Fibroblast of skin of back (primary cell): ENCODE measurements at regions not wholly inside any gene's neighbourhood (a gene's known extent, or its start where the extent isn't known, plus 50 kb on each side); places are given as distances from the start of the nearest gene placed in this dataset.
"Not testable (repeated sequence)": the region's sequence is repeated elsewhere in the genome, so short reads cannot be mapped to it uniquely, and the experiment has no call there.

Source experiments
- DNase-seq: peaks from one replicate; pipeline ENCODE4 v3.0.0-alpha.2; 2013

DNA sequence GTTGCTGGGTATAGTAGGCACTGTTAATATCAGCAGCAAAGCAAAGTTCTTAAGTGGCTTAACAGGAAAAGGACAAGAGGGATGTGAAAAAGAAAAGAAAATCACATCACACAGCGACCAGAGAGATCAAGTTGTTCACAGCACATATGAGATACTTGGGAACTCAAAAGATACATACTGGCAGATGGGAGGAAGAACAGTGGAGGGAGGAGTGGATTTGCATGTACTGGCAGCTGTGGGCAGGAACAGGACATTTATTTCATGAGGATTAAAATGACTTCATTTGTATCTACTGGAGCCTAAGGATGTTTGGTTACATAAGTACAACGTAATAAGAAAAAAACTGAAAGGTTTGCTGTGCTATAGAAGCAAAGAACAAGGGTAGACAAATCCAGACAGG lies 136.5 kb upstream of the IFNG-AS1 start:
- no peak for DNase-seq

DNA sequence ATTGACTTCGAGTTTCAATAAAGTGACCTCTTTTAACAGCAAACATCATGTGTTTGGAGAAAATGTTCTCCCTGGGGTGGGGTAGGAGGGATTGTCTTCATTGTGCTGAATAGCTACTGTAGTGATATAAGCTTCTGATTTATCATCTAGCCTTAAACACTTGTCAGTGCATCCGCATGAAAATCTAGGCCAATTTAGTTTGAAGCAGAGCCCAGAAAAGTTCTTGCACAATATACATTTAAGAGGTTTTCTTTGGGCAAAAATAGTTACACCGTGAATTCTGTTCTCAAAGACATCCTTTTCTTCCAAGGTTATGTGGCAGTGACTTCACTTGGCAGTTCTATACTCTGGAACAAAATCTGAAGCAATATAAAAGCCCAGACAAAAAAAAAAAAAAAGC lies 136.0 kb upstream of the IFNG-AS1 start:
- no peak for DNase-seq

DNA sequence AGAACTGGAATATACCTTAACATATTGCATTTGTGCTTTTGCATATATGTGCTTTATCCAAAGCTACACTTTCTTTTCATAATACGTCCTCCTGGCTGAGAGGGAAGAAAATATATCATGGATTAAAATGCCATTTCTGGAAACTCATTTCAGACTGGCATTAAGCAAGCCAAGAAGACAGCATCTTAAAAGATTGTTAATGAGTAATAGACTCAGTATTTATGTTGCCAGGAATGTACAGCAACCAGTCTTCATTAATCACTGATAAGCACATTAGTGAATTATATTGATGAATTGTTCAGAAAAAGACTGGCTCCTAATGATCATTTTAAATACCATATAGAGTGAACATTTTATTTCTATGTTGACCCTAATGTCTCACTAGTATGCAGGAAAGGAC lies 134.9 kb upstream of the IFNG-AS1 start:
- no peak for DNase-seq

DNA sequence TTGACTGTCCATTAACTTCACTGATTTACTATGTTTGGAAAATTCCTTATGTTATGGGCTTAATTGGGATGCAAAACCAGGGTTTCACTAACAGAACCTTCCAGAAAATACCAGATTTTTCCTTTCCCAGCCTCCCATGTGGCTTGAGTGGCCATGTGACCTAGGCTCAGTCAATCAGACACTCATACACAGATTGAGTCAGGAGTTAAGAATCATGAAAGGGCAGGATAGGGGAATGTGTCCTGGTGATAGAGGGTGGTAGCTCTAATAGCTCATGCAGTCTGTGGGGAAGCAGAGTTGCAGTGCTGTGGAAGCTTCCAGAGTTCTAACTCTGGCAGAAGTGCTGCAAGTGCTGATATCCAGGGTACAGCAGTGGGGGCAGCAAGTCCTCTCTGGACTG lies 134.1 kb upstream of the IFNG-AS1 start:
- DNase-seq = peak; percentile 17

DNA sequence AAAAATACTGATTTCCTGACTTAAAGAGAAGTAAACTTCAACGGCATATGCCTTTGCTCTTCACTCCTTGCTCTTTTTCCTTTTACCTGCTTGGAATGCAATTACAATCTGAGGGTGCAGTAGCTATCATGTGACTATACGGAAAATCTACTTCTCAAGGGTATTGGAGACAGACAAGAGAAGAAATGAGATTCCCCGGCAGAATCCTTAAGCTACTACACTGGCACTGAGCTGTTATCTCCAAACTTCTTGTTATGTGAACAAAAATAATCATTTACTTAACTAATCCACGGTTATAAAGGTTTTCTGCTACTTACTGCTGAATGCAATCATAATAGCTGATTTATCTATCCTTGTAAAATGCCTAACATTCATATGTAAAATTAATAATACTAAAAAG lies 118.0 kb upstream of the IFNG-AS1 start:
- DNase-seq = no peak

DNA sequence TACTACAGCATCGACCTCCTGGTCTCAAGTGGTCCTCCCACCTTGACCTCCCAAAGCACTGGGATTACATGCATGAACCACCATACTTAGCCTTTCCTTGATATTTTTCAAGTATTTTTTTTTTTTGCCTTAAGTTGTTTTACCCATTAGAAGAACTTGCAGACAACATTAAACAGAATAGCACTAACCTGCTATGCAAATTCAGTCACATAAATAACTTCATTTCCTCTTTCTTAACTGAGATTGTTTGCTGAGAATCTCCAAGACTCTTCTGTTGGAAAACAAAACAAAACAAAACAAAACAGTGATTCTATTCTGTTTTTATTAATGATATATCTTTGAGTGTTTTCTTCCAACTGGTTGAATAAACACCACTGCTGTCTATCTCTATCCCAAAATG lies 115.9 kb upstream of the IFNG-AS1 start:
- DNase-seq = no peak

DNA sequence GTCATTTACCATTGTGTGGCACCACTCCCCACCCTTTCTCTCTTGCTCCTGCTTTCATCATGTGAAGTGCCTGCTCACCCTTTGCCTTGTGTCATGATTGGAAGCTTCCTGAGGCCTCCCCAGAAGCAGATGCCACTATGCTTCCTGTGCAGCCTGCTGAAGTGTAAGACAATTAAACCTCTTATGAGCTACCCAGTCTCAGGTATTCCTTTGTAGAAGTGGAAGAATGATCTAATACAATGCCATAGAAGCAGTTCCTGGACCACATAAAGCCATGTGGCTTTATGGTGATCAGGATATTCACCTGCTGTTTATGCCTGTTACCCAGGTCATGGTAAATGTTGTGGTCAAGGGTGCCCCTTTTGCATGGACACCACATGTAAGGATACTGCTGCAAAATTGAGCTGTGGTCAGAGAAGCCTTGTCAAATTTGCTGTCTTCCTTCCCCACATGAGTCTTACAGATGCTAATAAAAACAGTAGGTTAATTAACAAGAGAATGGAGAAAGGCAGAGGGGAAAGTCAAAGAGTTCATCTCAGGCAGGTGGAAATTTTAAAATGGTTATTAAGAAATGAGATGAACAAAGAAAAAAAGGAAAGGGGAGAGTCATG lies 112.8 kb upstream of the IFNG-AS1 start:
- no peak for DNase-seq

DNA sequence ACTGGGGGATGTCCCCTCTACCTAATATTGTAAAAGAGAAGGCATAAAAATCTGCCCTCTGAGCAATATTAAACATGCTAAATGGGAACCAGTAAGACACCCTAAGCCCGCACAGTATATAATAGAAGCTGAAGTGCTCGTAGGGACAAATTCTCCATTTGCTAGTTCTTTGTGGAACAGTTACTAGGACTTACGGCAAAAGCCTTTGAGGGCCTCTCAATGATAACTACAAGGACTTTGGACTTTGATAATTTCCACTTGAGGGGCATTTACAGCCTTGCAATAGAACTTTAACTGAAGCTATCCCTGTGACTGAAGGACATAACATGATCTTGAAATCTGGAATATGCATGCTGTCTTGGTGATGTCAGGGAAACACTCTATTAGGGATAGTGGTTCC lies 111.5 kb upstream of the IFNG-AS1 start:
- DNase-seq = no peak

DNA sequence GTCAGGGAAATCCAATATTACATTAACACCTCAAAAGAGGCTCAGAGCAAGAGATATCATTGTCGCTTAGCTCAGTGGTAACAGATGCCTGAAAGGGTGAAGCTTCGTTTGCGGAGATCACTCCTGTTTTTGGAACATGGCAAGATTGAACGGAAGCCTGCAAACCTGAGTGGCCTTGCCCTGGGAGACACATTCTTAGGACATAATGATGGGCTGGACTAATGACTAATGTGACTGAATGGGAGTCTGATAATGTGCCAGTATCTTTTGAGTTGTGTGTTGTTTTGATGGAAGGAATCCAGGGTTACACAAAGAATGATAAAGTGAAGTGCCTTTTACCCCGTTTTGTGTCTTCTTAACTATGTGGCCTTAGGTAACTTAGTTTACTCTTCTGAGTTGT lies 109.3 kb upstream of the IFNG-AS1 start:
- no peak for DNase-seq

DNA sequence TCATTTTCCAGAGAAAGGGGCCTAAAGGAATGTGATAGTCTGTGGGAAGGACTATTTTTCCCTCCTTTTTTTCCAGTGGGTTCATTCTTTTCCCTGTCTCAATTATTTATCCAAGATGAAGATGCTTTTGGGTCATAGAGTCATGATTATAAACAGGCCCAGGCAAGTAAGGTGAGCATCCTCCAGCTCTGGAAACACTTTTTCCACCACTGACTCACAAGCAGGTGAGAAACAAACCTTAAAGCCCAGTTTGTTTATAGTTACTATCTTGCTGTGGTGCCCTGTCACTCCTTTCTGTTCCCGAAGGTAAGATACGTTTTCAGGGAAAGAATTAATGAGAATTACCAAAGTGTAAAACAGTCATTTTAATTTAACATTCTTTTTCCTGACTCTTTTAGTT lies 107.7 kb upstream of the IFNG-AS1 start:
- no peak for DNase-seq

DNA sequence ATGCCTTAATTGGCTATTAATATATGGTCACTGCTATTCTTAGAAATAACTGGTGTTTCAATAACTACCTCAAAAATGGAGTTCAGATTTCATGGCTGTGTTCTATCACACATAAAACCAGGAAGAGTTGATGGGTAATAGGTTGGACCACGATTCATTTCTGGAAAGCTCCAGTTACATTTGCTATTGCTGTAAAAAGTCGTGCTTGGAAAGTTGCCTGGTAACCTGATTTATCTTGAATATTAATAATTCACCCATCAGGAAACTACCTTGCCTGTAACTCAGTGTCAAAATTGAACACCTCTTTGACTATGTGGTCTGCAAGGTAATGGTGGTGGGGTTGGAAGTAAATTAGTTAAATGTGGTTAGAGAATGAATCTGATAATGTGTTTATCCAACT lies 104.7 kb upstream of the IFNG-AS1 start:
- no peak for DNase-seq

DNA sequence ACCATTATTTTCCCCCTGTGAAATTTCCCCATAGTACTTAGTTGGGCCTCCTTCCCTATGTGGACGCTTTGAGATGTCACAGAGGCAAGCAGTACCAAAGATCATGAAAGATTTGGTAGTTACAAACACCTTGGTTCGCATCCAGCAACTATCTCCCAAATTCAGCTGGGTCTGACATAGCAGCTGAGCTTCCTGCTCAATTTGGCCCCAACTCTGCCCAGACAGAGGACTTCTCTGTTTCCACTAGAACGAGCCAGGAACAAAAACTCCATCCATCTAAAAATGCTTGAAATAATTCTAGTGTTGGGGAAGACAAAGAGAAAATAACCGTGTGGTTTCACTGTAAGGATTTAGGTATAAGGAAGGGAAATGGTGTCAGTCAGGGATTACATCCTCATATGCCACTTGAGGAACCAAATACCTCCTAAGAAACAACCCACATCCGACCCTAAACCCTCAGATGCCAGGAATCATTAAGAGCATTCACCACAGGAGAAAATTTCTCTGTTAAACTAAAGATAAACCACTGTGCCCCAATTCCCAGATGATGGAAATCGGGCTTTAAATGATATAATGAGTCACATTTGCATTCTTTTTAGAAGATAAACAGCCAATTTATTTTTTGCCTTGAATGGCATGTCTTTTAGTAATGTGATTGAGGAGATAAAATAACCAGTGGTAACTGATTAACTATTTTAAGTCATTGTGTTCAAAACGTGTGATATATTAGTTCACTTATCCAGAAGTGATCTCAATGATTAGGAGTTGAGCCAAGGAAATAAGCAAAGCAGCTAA lies 103.7 kb upstream of the IFNG-AS1 start:
- peak; percentile 29 for DNase-seq

DNA sequence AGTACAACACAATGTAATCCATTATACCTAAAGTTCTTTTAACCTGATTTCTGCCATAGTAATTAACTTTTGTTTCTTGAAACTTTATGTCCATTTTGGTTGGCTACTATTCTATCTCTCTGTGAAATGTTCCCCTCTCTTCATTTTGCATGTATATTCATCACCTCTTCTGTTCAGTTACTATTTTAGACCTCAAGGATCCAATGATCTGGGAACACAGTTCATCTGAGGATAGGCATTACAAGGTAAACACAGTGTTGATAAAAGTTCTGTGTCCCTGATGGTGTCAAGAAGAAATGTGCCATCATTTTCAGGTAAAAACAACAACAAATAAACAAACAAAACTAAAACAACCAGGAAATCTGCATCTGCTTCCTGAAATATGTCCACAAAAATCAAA lies 102.2 kb upstream of the IFNG-AS1 start:
- DNase-seq = no peak

DNA sequence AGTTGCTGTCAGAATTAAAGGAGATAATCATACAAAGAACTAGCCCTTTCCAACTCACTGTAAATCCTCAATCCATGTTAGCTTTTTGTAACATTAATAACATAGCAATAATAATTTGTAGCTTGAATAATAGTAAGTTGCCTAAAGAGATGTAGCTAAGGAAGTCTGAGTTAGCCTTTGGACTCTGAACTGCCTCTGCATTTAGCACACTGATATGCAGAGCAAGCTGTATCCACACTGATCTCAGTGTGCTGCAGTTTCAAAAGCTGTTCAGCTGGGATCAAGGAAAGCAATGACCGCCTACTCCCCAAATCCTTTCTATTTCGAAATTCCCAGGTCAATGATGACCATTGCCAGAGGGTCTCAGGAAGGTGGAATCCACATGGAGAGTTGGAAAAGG lies 99.3 kb upstream of the IFNG-AS1 start:
- no peak for DNase-seq

DNA sequence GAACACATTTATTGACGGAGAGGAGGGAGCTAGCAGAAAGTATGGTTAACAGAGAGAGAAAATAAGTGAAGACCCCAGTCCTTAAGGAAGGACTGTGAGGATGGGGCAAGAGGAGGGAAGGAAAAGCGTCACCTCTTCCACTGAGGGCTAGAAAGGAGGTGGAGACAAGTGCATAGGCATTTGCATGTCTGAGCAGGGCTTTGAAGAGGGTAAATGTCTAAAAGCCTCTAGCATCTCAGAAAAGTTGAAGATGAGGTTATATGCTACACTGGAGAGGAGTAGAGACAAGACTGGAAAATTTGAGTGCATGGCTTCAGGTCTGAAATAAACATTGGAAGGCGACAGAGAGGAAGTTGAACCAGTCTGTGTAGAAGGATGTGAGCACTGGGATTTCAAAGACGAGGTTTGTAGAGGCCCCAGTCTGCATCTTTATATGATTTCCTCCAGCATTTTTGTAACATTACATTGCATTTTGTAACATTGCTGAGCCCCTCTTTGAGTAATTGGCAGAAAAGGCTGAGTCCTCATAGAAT lies 98.5 kb upstream of the IFNG-AS1 start:
- DNase-seq = peak; percentile 13

DNA sequence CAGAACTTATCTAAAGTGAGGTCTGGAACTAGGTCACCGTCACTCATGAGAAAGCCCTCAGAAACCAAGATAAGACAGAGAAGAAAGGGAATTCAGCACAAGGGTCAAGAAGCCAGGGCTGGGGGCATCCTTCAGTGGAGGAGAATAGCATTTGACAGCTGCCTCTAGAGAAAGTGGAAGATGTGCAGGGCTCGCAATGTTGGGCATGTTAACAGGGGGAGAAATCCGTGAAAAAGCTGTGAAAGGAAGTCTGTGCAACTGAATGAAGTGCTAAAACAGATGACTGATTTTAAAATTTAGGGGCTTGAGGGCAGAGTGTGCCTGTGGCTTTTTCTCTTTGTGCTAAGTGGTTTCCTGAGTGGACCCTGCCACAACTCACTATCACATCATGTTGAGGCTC lies 97.7 kb upstream of the IFNG-AS1 start:
- DNase-seq = no peak

DNA sequence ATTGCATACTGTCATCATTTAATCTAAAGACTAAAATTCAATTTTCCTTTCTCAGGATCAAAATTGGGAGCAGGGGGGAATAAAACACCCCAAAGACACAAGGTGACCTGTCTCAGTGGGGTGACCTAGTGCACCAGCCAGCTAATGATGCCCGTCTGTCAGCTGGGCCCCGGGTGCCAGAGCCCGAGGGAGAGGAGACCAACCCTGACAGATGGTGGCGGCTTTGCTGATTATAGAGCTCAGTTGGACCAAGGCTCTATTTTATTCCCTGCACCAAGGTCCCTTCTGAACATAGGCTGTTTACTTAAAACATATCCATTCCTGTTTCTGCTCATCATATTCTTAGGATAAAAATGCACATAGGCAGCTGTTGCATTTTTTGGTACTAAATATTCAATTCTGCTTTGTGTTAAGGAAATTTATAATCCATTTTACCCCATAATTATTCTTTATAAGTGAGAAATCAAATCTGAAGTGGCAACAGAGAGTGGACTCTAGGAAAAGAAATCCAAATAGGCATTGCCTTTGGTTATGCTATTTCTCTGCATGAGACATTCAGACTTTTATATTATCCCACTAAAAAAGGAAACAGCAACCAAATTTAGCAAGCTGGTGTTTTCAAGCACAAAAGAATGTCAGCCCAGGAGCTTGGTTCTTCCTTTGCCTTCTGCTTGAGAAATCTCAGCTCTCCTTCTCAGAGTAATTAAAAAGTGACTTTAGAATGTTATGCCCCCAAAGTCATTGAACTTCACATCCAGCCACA lies 96.8 kb upstream of the IFNG-AS1 start:
- no peak for DNase-seq

DNA sequence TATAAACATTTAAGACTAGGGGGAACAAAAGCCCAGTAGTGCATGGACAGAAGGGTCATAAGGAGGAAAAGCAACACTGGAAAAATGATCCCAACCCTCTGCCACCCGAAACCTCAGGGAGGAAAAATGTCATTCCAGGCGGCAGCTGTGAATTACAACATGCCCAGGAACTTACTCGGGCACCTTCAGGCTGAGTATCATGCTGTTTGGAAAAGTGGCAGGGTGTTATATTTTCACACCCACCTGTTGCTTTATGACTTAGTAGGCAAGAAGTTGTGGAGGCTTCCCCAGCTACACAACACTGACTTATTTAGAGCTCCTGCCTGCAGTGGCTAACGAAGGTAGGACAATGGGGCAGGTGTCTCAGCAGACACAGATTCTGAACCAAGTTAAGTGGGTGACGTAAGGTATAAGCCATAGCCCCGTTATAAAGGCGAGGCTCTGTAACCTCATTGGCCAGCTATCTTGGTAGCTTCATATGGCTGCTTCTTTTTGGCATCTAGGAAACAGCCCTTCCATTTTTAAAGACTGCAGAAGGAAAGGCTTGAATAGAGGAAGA lies 96.1 kb upstream of the IFNG-AS1 start:
- peak; percentile 13 for DNase-seq

DNA sequence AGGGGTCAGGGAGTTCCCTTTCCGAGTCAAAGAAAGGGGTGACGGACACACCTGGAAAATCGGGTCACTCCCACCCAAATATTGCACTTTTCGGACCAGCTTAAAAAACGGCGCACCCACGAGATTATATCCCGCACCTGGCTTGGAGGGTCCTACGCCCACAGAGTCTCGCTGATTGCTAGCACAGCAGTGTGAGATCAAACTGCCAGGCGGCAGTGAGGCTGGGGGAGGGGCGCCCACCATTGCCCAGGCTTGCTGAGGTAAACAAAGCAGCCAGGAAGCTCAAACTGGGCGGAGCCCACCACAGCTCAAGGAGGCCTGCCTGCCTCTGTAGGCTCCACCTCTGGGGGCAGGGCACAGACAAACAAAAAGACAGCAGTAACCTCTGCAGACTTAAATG lies 88.8 kb upstream of the IFNG-AS1 start:
- not testable (repeated sequence) for DNase-seq

DNA sequence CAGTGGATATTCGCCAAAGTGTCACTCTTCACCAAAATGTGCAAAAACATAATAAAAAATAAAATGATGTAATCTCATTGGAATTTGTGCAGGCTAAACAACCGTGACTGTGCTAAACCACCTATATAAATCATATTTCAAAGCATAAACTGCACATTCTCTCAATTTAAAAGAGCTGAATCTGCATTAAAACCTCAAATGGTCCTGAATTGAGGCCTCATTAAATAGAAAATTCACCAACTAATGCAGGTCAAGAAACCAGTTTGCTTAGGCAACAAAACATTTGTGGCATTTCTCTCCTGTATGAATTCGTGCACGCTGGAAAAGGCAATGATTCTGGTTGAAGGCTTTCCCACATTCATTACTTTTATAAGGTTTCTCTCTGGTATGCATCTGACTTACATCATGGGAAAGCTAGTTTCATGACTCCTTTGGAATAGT lies 80.1 kb upstream of the IFNG-AS1 start:
- peak; percentile 95 for DNase-seq

DNA sequence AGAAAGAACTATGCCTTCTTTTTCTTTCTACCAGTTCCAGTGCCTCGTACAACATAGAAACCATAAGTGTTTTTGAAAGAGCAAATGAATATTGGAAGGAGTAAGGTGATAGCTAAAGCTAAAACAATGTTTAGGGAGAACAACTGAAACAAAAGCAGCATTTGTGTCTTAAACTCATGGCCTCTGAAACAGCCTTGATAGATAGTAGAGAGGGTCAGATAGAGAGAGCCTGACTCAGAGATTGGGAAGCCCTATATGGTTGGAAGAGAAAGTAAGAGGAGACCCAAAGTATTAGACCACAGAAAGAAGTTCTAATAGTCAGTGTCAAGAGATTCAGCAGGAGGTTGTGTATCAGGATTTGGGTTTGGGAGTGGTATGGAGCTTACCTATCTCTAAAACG lies 79.6 kb upstream of the IFNG-AS1 start:
- peak; percentile 66 for DNase-seq

DNA sequence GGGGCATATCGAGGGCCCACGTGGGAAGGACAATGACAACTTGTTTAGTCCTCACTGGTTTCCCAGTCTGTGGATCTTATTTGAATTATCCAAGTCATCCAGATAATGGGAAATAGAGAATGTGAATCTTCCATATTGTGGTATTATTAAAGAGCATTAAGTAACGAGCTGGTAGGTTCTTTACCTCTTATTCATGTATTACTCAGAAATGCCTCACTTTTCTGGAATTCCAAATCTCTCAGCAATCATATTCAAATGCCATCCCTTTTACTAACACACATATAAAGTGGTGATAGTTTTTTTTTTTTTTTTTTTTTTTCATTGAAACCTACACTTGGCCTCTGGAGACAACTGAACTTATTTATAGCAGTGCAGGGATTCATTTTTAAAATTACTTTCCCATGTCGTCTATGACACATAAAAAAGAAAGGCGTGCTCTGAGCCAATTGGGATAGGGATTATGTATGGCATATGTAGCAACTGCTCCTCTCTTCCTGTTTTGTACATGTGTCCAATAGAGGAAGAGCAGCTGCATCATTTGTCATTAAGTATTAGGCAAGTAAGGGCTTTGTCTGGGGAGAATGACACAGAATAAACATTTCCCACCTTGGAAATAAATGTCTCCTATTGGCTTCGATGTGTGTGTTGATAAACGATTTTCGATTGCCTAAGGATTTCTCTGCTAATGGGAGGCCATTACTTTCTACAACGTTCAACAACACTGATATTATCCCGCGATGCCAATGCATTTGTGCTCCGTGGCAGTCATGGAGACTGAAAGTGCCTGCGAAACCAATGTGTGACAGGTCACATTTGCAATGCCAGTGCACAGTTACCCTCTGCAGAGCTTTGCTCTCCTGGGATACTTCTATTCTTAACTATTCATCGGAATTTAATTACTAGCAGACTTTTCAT lies 78.6 kb upstream of the IFNG-AS1 start:
- peak; percentile 99 for DNase-seq
